ENCODE measurements at regions not wholly inside any gene's neighbourhood (a gene's known extent, or its start where the extent isn't known, plus 50 kb on each side); places are given as distances from the start of the nearest gene placed in this dataset.

GRCh38 chr15:85274315-85275050, 105.9 kb upstream of the AKAP13 start:
- no peaks in the 10 kb centered on the region for H3K27me3 Mint-ChIP-seq
- no peaks in the 10 kb centered on the region for H3K36me3 Mint-ChIP-seq (ENCODE audit: low read depth)
- no peaks in the 10 kb centered on the region for H3K4me1 Mint-ChIP-seq
- intact Hi-C loops (cut with micrococcal nuclease), result no loop called here
- H3K9me3 Mint-ChIP-seq, result no peaks in the 10 kb centered on the region
- no peak for ATAC-seq (ENCODE audit: low read depth)
- no peak for TF ChIP-seq CTCF (IDR thresholded peaks at IDR 0.05)
- no peak overlapping the region for H3K4me3 Mint-ChIP-seq
- ChIA-PET POLR2A (no interaction called here), CTCF (no interaction called here)
- H3K27ac Mint-ChIP-seq, result no peak overlapping the region
- no peak for DNase-seq

GRCh38 chr15:85276508-85276907, 103.9 kb upstream of the AKAP13 start:
- intact Hi-C loops (cut with micrococcal nuclease), result no loop called here
- DNase-seq, result no peak
- no peak for ATAC-seq (ENCODE audit: low read depth)

GRCh38 chr15:85276921-85277320, 103.5 kb upstream of the AKAP13 start:
- CTCF ChIA-PET, result no interaction called here
- no peak for TF ChIP-seq CTCF (IDR thresholded peaks at IDR 0.05)

More at GRCh38 chr15:85276508-85276907, 103.9 kb upstream of the AKAP13 start:
- ChIA-PET CTCF (no interaction called here), POLR2A (no interaction called here)
- Mint-ChIP-seq H3K4me1 (peaks cover 3% of the 10 kb centered on the region), H3K4me3 (no peak overlapping the region), H3K36me3 (ENCODE audit: low read depth) (no peaks in the 10 kb centered on the region), H3K27me3 (no peaks in the 10 kb centered on the region), H3K27ac (no peak overlapping the region), H3K9me3 (no peaks in the 10 kb centered on the region)
- no peak for TF ChIP-seq CTCF (IDR thresholded peaks at IDR 0.05)

GRCh38 chr15:85277847-85278370, 102.5 kb upstream of the AKAP13 start:
- Mint-ChIP-seq H3K4me1 (peaks cover 3% of the 10 kb centered on the region), H3K9me3 (no peaks in the 10 kb centered on the region), H3K27ac (no peak overlapping the region), H3K4me3 (no peak overlapping the region), H3K27me3 (no peaks in the 10 kb centered on the region), H3K36me3 (ENCODE audit: low read depth) (no peaks in the 10 kb centered on the region)
- CTCF ChIA-PET, result no interaction called here
- TF ChIP-seq CTCF (IDR thresholded peaks at IDR 0.05), result no peak
- POLR2A ChIA-PET, result no interaction called here
- no peak for ATAC-seq (ENCODE audit: low read depth)
- intact Hi-C loops (cut with micrococcal nuclease), result no loop called here
- no peak for DNase-seq

More at GRCh38 chr15:85276921-85277320, 103.5 kb upstream of the AKAP13 start:
- no peak overlapping the region for H3K4me3 Mint-ChIP-seq
- intact Hi-C loops (cut with micrococcal nuclease), result no loop called here
- DNase-seq (no peak), ATAC-seq (ENCODE audit: low read depth) (no peak)
- no peaks in the 10 kb centered on the region for H3K27me3 Mint-ChIP-seq
- H3K36me3 Mint-ChIP-seq (ENCODE audit: low read depth), result no peaks in the 10 kb centered on the region
- POLR2A ChIA-PET, result no interaction called here
- H3K9me3 Mint-ChIP-seq, result no peaks in the 10 kb centered on the region
- peaks cover 3% of the 10 kb centered on the region for H3K4me1 Mint-ChIP-seq
- H3K27ac Mint-ChIP-seq, result no peak overlapping the region

GRCh38 chr15:85280203-85280602, 100.2 kb upstream of the AKAP13 start:
- no peak for ATAC-seq (ENCODE audit: low read depth)
- ChIA-PET POLR2A (no interaction called here), CTCF (no interaction called here)
- no peak for DNase-seq
- Mint-ChIP-seq H3K27me3 (no peaks in the 10 kb centered on the region), H3K36me3 (ENCODE audit: low read depth) (no peaks in the 10 kb centered on the region), H3K4me1 (peaks cover 24% of the 10 kb centered on the region), H3K27ac (no peak overlapping the region), H3K9me3 (no peaks in the 10 kb centered on the region), H3K4me3 (no peak overlapping the region)
- TF ChIP-seq CTCF (IDR thresholded peaks at IDR 0.05), result no peak
- intact Hi-C loops (cut with micrococcal nuclease), result no loop called here
